ENCODE measurements at regions not wholly inside any gene's neighbourhood (a gene's known extent, or its start where the extent isn't known, plus 50 kb on each side); places are given as distances from the start of the nearest gene placed in this dataset.
"Not testable (repeated sequence)": the region's sequence is repeated elsewhere in the genome, so short reads cannot be mapped to it uniquely, and the experiment has no call there.

DNA sequence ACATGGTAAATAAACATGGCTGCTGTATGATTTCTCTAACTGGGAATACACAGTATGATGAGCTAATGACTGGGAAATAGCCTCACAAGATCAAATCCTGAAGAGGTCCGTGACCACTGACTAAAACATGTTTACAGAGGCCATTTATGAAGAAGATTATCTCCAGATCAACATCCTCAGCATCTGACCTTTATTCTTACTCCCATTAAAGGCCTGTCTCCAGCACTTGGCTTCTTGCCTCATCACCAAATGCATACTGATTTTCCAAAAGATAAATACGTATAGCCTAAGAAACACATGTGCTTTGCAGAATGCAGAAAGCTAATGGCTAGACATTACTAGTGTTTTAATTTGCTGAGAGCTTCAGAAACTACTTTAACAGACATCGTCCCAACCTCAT lies 108.0 kb upstream of the TSLP start:
- Mint-ChIP-seq H3K36me3 (no peaks in the 10 kb centered on the region), H3K4me1 (ENCODE audit: low read depth in 2 of 2) (no peaks in the 10 kb centered on the region), H3K4me3 (no peak overlapping the region), H3K27me3 (no peaks in the 10 kb centered on the region), H3K9me3 (no peaks in the 10 kb centered on the region), H3K27ac (no peak overlapping the region)
- ATAC-seq (no peak), DNase-seq (ENCODE audit: low spot score) (no peak)

DNA sequence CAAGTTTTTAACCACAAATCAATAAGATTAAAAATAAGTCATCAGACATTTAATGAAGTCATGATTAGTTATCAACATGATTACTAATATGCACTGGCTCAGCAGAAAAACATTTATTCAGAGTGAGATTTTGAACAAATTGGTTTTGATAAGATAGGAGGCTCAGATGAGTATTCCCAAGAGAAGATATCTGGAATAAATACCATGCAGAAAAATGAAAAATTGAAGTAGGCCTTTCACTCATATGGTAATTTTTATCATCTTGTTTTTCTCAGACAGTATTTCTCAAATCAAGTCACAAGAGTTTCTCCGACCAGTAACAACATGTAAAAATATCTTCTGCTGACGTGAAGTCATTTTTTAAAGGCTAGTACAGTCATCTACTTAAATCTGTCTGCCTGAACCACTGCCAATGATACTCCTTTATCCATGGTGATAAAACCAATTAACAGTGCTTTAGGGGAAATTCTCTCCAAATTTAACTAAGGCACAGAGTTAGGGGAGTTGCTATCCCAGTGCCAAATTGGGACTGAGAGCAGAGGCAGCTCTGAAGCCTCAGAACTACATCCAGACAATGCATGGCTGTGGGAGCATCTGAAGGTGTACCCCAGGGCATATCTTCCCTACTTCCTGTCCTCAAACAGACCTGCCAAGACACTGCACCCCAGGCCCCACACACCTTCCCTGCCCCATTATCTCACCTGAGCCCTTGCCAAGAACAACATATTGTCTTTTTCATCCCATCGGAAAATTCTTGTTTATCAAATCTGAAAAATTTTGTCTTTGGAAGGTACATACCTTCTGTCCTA lies 105.5 kb upstream of the TSLP start:
- DNase-seq (ENCODE audit: low spot score) (no peak), ATAC-seq (no peak)
- peaks cover 8% of the 10 kb centered on the region for H3K9me3 Mint-ChIP-seq
- H3K27ac Mint-ChIP-seq, result no peak overlapping the region
- no peaks in the 10 kb centered on the region for H3K27me3 Mint-ChIP-seq
- no peaks in the 10 kb centered on the region for H3K4me1 Mint-ChIP-seq (ENCODE audit: low read depth in 2 of 2)
- no peaks in the 10 kb centered on the region for H3K36me3 Mint-ChIP-seq
- H3K4me3 Mint-ChIP-seq, result no peak overlapping the region

DNA sequence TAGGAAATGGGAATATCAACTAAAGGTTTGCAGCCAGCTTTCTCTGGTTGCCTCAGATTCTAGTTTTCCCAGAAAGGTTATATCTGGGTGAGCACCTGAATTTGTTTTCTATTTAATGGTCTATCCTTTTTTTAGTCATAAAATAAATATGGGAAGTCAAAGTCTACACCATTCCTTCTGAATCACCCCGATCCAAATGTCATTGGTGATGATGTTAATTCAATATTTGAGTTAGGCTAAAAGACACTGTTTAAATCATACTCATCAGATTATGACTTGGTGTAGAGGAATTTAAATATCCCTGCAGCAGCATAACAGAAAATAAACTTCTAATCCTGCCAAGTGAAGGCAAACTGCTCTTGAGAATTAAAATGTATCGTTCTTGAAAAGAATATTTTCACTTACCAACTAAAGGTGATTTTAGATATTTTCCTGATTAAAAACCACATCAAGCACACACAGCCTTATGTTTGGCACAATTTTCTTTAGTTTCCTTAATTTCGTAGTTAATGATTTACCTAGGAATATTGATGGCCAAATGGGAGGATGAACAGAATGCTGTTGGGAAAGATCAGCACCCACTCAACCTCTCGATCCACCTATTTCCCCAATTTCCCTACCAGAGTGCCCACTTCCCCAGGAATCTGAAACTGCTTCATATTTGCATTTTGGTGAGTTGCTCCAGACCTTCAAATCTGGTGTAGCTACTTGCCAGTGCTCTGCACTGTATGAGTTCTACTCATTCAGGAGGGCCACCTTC lies 103.1 kb upstream of the TSLP start:
- DNase-seq (ENCODE audit: low spot score) (no peak), ATAC-seq (no peak)
- Mint-ChIP-seq H3K4me1 (ENCODE audit: low read depth in 2 of 2) (no peaks in the 10 kb centered on the region), H3K4me3 (no peak overlapping the region), H3K27ac (no peak overlapping the region), H3K36me3 (no peaks in the 10 kb centered on the region), H3K9me3 (peaks cover 10% of the 10 kb centered on the region), H3K27me3 (no peaks in the 10 kb centered on the region)

DNA sequence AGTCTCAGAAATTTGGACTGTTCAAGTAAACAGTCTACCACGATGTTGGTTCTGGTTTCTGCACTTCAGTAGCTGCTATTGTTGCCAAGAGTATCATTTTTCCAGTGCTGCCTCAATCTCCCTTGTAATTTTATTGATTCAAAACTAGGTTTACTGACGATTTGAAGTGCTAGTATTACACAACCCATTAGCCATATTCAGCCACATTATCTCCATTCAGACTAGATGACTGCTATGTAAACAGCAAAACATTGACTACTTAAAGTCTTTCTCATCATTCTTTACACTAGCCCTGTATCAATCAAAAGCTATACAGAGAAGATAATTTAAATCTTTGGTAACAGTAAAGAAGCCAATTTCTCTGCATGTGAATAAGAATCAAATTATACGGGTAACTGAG lies 102.0 kb upstream of the TSLP start:
- Mint-ChIP-seq H3K9me3 (peaks cover 19% of the 10 kb centered on the region), H3K36me3 (no peaks in the 10 kb centered on the region), H3K4me1 (ENCODE audit: low read depth in 2 of 2) (no peaks in the 10 kb centered on the region), H3K27me3 (no peaks in the 10 kb centered on the region), H3K4me3 (no peak overlapping the region), H3K27ac (no peak overlapping the region)
- no peak for ATAC-seq
- DNase-seq (ENCODE audit: low spot score), result no peak

DNA sequence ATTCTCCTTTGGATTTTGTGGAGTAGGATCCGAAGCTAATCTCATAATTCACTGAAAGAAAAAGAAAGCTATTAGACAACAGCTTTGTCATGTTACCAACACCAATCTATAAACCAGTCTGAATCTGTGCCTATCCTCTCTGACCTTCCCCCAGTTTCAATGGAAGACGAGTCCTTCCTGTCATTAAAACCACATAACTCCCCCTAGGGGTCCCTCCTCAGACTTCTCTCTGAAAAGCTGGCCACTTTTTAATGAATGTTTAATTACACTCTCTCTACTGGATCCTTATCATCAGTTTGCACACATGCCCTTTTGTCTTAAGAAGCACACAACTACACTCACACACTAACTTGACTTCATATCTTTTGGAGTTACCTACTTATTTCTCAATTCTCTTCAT lies 98.0 kb upstream of the TSLP start:
- Mint-ChIP-seq H3K4me3 (no peak overlapping the region), H3K27me3 (no peaks in the 10 kb centered on the region), H3K4me1 (ENCODE audit: low read depth in 2 of 2) (no peaks in the 10 kb centered on the region), H3K36me3 (no peaks in the 10 kb centered on the region), H3K27ac (no peak overlapping the region), H3K9me3 (peaks cover 19% of the 10 kb centered on the region)
- DNase-seq (ENCODE audit: low spot score) (no peak), ATAC-seq (no peak)

DNA sequence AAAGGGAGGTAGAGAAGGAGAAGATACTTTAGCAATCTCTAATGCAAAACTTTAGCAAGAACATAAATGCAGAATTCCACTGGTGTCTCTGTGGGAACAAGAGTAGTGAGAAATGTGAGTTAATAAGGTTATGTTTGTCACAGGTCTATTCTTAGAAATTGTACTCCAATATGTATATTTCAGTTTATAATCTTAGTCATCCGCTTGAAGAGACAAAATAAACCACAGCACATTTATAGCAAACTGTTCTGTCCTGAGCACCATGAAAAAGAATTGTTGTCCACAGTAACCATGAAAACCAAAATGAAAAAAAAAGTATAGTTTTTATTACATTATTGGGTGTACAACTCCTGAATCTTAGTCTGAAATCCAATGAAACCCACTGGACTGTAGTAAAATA lies 93.6 kb upstream of the TSLP start:
- Mint-ChIP-seq H3K4me1 (ENCODE audit: low read depth in 2 of 2) (no peaks in the 10 kb centered on the region), H3K27ac (no peak overlapping the region), H3K27me3 (no peaks in the 10 kb centered on the region), H3K4me3 (no peak overlapping the region), H3K9me3 (peaks cover 15% of the 10 kb centered on the region), H3K36me3 (no peaks in the 10 kb centered on the region)
- DNase-seq (ENCODE audit: low spot score), result no peak
- no peak for ATAC-seq

DNA sequence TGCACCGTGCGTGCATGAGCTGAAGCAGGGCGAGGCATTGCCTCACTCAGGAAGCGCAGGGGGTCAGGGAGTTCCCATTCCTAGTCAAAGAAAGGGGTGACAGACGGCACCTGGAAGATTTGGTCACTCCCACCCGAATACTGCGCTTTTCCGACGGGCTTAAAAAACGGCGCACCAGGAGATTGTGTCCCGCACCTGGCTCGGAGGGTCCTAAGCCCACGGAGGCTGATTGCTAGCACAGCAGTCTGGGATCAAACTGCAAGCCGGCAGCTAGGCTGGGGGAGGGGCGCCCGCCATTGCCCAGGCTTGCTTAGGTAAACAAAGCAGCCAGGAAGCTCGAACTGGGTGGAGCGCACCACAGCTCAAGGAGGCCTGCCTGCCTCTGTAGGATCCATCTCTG lies 85.6 kb upstream of the TSLP start:
- H3K27ac Mint-ChIP-seq; DNase-seq (ENCODE audit: low spot score); H3K27me3 Mint-ChIP-seq; H3K4me1 Mint-ChIP-seq (ENCODE audit: low read depth in 2 of 2); H3K4me3 Mint-ChIP-seq; ATAC-seq; H3K36me3 Mint-ChIP-seq: not testable (repeated sequence)
- H3K9me3 Mint-ChIP-seq, result peaks cover 11% of the 10 kb centered on the region

DNA sequence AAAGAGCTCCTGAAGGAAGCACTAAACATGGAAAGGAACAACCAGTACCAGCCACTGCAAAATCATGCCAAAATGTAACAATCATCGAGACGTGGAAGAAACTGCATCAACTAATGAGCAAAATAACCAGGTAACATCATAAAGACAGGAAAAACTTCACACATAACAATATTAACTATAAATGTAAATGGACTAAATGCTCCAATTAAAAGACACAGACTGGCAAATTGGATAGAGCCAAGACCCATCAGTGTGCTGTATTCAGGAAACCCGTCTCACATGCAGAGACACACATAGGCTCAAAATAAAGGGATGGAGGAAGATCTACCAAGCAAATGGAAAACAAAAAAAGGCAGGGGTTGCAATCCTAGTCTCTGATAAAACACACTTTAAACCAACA lies 83.9 kb upstream of the TSLP start:
- not testable (repeated sequence) for H3K4me3 Mint-ChIP-seq; H3K36me3 Mint-ChIP-seq; H3K4me1 Mint-ChIP-seq (ENCODE audit: low read depth in 2 of 2); H3K27me3 Mint-ChIP-seq; H3K27ac Mint-ChIP-seq; DNase-seq (ENCODE audit: low spot score); ATAC-seq
- H3K9me3 Mint-ChIP-seq, result peaks cover 16% of the 10 kb centered on the region

DNA sequence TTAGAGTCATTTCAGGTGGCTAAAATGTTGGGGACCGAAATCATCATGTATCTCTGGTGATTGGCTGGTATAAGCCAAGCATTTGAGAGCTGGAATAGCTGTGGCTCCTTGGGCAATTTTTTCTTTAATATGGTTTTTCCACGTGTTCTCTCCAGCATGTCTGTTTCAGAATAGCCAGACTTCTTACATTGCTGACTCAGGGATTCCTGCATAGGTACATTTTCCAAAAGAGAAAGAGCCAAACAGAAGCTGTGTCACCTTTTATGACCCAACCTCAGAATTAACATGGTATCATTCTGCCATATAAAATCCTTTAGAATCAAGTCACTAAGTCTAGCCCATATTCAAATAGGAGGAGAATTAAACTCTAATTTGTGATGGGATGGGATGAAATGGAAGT lies 74.8 kb upstream of the TSLP start:
- Mint-ChIP-seq H3K27ac (no peak overlapping the region), H3K4me3 (no peak overlapping the region), H3K4me1 (ENCODE audit: low read depth in 2 of 2) (no peaks in the 10 kb centered on the region), H3K27me3 (no peaks in the 10 kb centered on the region), H3K9me3 (peaks cover 15% of the 10 kb centered on the region), H3K36me3 (no peaks in the 10 kb centered on the region)
- ATAC-seq (no peak), DNase-seq (ENCODE audit: low spot score) (no peak)

DNA sequence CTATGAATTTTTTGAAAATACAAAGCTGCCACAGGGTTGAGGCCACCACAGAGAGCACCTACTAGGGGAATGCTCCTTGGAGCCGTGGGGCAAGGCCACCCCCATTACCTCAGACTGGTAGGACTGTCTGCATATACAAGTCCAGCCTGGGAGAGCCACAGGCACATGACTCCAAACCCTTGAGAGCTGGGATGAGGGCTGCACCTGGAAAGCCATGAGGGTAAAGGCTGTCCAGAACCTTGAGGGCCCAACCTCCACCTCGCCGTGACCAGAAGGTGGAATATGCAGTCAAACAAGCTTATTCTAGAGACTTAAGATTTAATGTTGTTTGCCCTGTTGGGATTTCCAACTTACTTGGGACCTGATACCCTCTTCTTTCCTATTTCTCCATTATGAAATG lies 69.5 kb upstream of the TSLP start:
- no peaks in the 10 kb centered on the region for H3K36me3 Mint-ChIP-seq
- peaks cover 7% of the 10 kb centered on the region for H3K9me3 Mint-ChIP-seq
- H3K27ac Mint-ChIP-seq, result no peak overlapping the region
- DNase-seq (ENCODE audit: low spot score), result no peak
- H3K4me1 Mint-ChIP-seq (ENCODE audit: low read depth in 2 of 2), result no peaks in the 10 kb centered on the region
- no peaks in the 10 kb centered on the region for H3K27me3 Mint-ChIP-seq
- no peak overlapping the region for H3K4me3 Mint-ChIP-seq
- ATAC-seq, result no peak

DNA sequence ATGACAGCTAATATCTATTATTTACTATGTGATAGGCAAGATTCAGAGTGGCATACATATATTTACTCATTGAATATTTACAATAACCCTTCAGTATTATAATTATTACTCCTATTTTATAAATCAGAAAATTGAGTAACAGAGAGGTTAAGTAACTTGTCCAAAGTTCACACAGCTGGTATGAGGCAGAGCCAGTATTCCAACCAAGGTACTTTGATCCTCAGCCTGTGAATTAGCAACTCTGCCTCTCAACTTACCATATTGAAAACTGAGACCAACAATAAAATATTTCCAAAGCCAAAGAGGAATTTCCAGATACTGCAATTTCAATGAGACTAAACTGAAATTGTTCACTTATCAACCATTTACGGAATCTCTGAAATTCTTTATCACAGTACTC lies 67.9 kb upstream of the TSLP start:
- DNase-seq (ENCODE audit: low spot score) (no peak), ATAC-seq (no peak)
- H3K4me3 Mint-ChIP-seq, result no peak overlapping the region
- H3K27me3 Mint-ChIP-seq, result no peaks in the 10 kb centered on the region
- peaks cover 13% of the 10 kb centered on the region for H3K9me3 Mint-ChIP-seq
- H3K27ac Mint-ChIP-seq, result no peak overlapping the region
- no peaks in the 10 kb centered on the region for H3K36me3 Mint-ChIP-seq
- no peaks in the 10 kb centered on the region for H3K4me1 Mint-ChIP-seq (ENCODE audit: low read depth in 2 of 2)

DNA sequence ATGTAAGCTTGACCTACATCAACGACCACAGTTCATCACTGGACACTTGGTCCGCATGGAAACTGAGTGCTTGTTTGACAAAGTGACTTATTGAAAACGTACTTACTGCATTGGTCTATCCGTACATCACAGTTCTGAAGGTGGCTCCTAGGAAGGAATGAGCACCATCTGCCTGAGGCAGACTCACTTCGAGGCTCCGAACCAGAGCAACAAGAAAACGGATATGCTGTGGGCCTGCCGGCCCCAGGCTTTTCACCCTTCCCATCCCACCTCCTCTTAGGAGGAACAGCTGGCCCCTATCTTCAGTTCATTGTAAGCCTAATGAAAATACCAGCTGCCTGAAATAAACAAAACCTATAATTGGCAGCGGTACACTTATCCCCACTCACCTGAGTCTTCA lies 67.2 kb upstream of the TSLP start:
- no peaks in the 10 kb centered on the region for H3K27me3 Mint-ChIP-seq
- H3K4me3 Mint-ChIP-seq, result no peak overlapping the region
- ATAC-seq (no peak), DNase-seq (ENCODE audit: low spot score) (no peak)
- peaks cover 13% of the 10 kb centered on the region for H3K9me3 Mint-ChIP-seq
- no peaks in the 10 kb centered on the region for H3K4me1 Mint-ChIP-seq (ENCODE audit: low read depth in 2 of 2)
- H3K27ac Mint-ChIP-seq, result no peak overlapping the region
- no peaks in the 10 kb centered on the region for H3K36me3 Mint-ChIP-seq

DNA sequence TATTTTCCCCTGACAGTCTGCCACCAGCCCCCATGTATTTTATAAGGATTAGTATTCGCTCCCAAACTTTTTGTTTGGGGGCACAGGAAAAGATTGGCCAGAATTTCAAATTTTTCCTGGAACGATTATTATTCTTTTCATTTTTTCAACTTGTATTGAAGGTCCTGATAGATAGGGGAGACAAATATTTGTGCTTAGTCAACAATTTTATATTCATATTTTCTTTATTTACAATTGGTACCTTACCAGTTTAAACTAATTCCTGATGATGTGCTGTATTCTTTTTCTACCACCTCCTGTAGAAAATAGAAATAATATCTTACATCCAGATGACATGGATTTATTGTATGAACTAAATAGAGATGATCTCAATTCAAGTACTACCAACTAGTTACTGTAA lies 60.7 kb upstream of the TSLP start:
- H3K36me3 Mint-ChIP-seq, result no peaks in the 10 kb centered on the region
- H3K9me3 Mint-ChIP-seq, result peaks cover 6% of the 10 kb centered on the region
- no peak overlapping the region for H3K27ac Mint-ChIP-seq
- no peaks in the 10 kb centered on the region for H3K4me1 Mint-ChIP-seq (ENCODE audit: low read depth in 2 of 2)
- ATAC-seq (no peak), DNase-seq (ENCODE audit: low spot score) (no peak)
- no peak overlapping the region for H3K4me3 Mint-ChIP-seq
- H3K27me3 Mint-ChIP-seq, result peaks cover 0 to 8% of the 10 kb centered on the region in 2 donors

DNA sequence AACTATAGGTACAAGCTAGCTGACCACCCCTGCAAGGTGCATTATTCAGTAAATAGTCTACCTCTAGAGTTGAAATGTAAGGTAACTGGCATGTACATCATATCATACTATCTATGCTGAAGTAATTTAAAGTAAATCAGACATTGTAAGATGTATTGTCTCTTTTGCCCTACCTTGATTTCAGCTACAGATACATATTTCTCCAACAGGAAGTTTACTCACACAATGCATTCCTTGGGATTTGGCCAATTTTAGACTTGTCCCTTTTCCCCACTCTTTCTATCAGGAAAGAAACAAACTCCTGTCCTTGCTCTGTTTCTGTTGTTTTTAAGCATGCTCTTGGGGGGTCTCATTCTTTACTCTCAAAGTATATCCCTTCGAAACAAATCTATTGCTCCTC lies 58.5 kb upstream of the TSLP start:
- H3K4me1 Mint-ChIP-seq (ENCODE audit: low read depth in 2 of 2), result no peaks in the 10 kb centered on the region
- no peaks in the 10 kb centered on the region for H3K36me3 Mint-ChIP-seq
- DNase-seq (ENCODE audit: low spot score) (no peak), ATAC-seq (no peak)
- H3K9me3 Mint-ChIP-seq, result peaks cover 5% of the 10 kb centered on the region
- no peak overlapping the region for H3K4me3 Mint-ChIP-seq
- H3K27me3 Mint-ChIP-seq, result peaks cover 0 to 8% of the 10 kb centered on the region in 2 donors
- no peak overlapping the region for H3K27ac Mint-ChIP-seq

All from natural killer cell treated with Interleukin-12 subunit alpha and Interleukin-12 subunit beta and Interleukin-15 and Interleukin-18, amount 100 ng/mL, for 72 hours (primary cell).